HG03457 (cell line): ENCODE measurements at regions not wholly inside any gene's neighbourhood (a gene's known extent, or its start where the extent isn't known, plus 50 kb on each side); places are given as distances from the start of the nearest gene placed in this dataset.

Experiments used
- ATAC-seq: cut with Tn5 transposase; IDR thresholded peaks from one replicate; pipeline ENCODE4 v1.9.1; 2021; ENCODE audit warnings: moderate number of reproducible peaks; ENCODE audit not compliant: unreplicated experiment

- no peak for ATAC-seq
These were observed 130.1 kb downstream of the MRPL36 start for GRCh38 chr5:1669276-1670155.

GRCh38 chr5:1668141-1668721, 131.4 kb downstream of the MRPL36 start:
- ATAC-seq, result no peak

GRCh38 chr5:1667648-1668140, 131.9 kb downstream of the MRPL36 start:
- no peak for ATAC-seq

GRCh38 chr5:1666812-1667588, 132.6 kb downstream of the MRPL36 start:
- no peak for ATAC-seq

GRCh38 chr5:1666221-1666620, 133.4 kb downstream of the MRPL36 start:
- ATAC-seq, result no peak

GRCh38 chr5:1665803-1666202, 133.8 kb downstream of the MRPL36 start:
- no peak for ATAC-seq

- ATAC-seq, result no peak
These were observed 134.4 kb downstream of the MRPL36 start for GRCh38 chr5:1665231-1665630.

- no peak for ATAC-seq
These were observed 136.5 kb downstream of the MRPL36 start for GRCh38 chr5:1663186-1663585.

- ATAC-seq, result no peak
These were observed 137.0 kb downstream of the MRPL36 start for GRCh38 chr5:1662559-1663085.

GRCh38 chr5:1661831-1662558, 137.6 kb downstream of the MRPL36 start:
- ATAC-seq, result no peak

- no peak for ATAC-seq
These were observed 137.6 kb upstream of the LPCAT1 start for GRCh38 chr5:1661311-1661710.

GRCh38 chr5:1660511-1660910, 136.8 kb upstream of the LPCAT1 start:
- no peak for ATAC-seq

GRCh38 chr5:1660001-1660400, 136.2 kb upstream of the LPCAT1 start:
- no peak for ATAC-seq

- ATAC-seq, result no peak
These were observed 135.6 kb upstream of the LPCAT1 start for GRCh38 chr5:1659100-1659981.

GRCh38 chr5:1658665-1659064, 134.9 kb upstream of the LPCAT1 start:
- no peak for ATAC-seq

GRCh38 chr5:1657161-1657741, 133.5 kb upstream of the LPCAT1 start:
- ATAC-seq, result no peak

- ATAC-seq, result no peak
These were observed 132.7 kb upstream of the LPCAT1 start for GRCh38 chr5:1656271-1656975.

- ATAC-seq, result no peak
These were observed 131.9 kb upstream of the LPCAT1 start for GRCh38 chr5:1655496-1656270.
